Astrocyte of the cerebellum (primary cell): ENCODE measurements at regions not wholly inside any gene's neighbourhood (a gene's known extent, or its start where the extent isn't known, plus 50 kb on each side); places are given as distances from the start of the nearest gene placed in this dataset.

ENCODE experiments used
- DNase-seq: peaks from one replicate; pipeline ENCODE4 v3.0.0-alpha.2; 2011; ENCODE audit warnings: low read depth
- H3K4me3 ChIP-seq: 2 replicates; pipeline ENCODE4 v1.5.1; 2011; ENCODE audit warnings: mild to moderate bottlenecking, low read depth, low read length, moderate library complexity
- CTCF ChIP-seq: IDR thresholded peaks from 2 replicates; pipeline ENCODE4 v1.5.1; 2012; ENCODE audit warnings: low read length, low read depth, moderate library complexity, mild to moderate bottlenecking; ENCODE audit errors: missing control alignments
- in situ Hi-C: cut with HindIII; loops from 2 replicates; pipeline ENCODE4 v1.10.0; 2017; ENCODE audit warnings: low sequenced_read_pairs

- no peak overlapping the region for H3K4me3 ChIP-seq
- no peak for DNase-seq
- no peak for TF ChIP-seq CTCF
- in situ Hi-C loops, result no loop called here
Observed at GRCh38 chr1:222093518-222093917, 351.6 kb upstream of the DUSP10 start.

GRCh38 chr1:222090103-222090502 lies 348.2 kb upstream of the DUSP10 start:
- DNase-seq, result no peak
- no peak overlapping the region for H3K4me3 ChIP-seq
- no peak for TF ChIP-seq CTCF
- in situ Hi-C loops, result no loop called here

GRCh38 chr1:222087221-222087920 lies 345.5 kb upstream of the DUSP10 start:
- no peak overlapping the region for H3K4me3 ChIP-seq
- no peak for DNase-seq
- in situ Hi-C loops, result no loop called here
- TF ChIP-seq CTCF, result no peak

GRCh38 chr1:222084996-222085395 lies 343.1 kb upstream of the DUSP10 start:
- no peak for DNase-seq
- H3K4me3 ChIP-seq, result no peak overlapping the region
- no peak for TF ChIP-seq CTCF
- in situ Hi-C loops, result no loop called here

- TF ChIP-seq CTCF, result no peak
- H3K4me3 ChIP-seq, result no peak overlapping the region
- no peak for DNase-seq
- in situ Hi-C loops, result no loop called here
Observed at GRCh38 chr1:222084048-222084447, 342.2 kb upstream of the DUSP10 start.

GRCh38 chr1:222081859-222082258 lies 340.0 kb upstream of the DUSP10 start:
- no peak overlapping the region for H3K4me3 ChIP-seq
- TF ChIP-seq CTCF, result no peak
- in situ Hi-C loops, result no loop called here
- DNase-seq, result no peak
